Right ventricle myocardium superior (tissue), 1 donor: ENCODE measurements at regions not wholly inside any gene's neighbourhood (a gene's known extent, or its start where the extent isn't known, plus 50 kb on each side); places are given as distances from the start of the nearest gene placed in this dataset.

Experiments used
- ATAC-seq: fragments of 200-7000 bp; cut with Tn5 transposase; one replicate; pipeline ENCODE4 v1.9.1; 2020; ENCODE audit warnings: mild to moderate bottlenecking; ENCODE audit not compliant: poor library complexity
- DNase-seq: peaks from one replicate; pipeline ENCODE4 v3.0.0-alpha.2; 2020
- intact Hi-C: fragments of 100-400 bp; cut with DNase I; formaldehyde crosslinking; loops from one replicate; pipeline ENCODE4 v1.11.2; 2022
- donor health status: DM: no; HTN: yes; CAD: no; lungs with severe emphysema.

DNA sequence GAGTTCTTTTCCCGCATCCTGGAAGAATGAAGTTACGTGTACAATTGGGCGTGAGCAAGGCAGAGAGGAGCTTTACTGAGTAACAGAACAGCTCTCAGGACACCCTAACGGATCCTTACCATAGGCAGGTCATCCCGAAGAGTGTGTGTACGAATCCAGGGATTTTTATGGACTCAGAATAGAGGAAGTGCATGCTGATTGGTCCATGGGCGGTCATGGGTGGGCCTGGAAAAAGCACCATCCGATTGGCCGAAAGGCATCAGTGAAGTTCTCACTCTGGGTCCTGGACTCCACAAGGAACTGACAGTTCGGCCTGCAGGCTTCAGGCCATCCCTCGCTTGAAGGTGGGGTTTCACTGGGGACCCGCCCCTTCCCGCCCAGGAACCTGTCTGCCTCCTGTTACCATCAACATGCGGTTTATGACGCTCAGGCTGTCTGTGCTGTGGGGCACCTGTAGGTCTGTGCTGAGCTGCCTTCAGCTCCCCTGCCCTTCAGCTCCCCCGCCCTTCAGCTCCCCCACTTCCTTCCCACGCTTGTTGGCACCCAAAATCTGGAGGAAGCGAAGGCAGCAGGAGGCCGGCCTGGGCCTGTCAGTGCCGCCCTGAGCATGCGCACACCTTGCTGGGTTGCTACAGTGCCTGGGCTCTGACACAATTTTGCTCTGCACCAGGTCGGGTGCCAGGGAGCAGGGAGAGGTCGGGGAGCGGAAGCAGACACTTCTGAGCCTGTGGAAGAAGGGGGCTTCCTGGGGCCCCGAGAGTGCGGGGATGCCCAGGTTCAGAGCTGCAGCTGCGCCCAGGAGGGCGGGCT is 57.9 kb upstream of the MANEA start:
- DNase-seq (no peak), ATAC-seq (no peak)
- intact Hi-C loops, result no loop called here

DNA sequence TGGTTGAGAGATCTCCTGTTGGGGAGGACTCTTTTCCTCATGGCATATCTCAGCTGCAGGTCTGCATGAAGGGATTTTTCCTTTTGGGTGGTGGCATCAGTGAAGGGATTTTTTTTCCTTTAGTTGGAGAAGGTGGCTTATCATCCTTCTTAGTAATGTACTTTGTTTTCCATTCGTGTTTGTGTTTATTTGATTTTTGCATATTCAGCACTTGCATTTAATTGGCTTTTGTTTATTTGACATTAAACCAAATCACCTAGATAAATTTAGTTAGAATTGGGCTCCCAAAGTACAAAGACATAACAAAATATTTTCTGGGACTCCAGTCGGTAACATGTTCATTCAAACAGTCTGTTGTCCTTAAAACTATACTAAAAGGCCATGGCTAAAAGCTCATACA is 56.2 kb upstream of the MANEA start:
- intact Hi-C loops, result no loop called here
- DNase-seq, result no peak
- ATAC-seq, result no peak
